WERI-Rb-1 (cell line): ENCODE measurements at regions not wholly inside any gene's neighbourhood (a gene's known extent, or its start where the extent isn't known, plus 50 kb on each side); places are given as distances from the start of the nearest gene placed in this dataset.

Experiments used
- DNase-seq: peaks from one replicate; pipeline ENCODE4 v3.0.0-alpha.2; 2020
- H3K27ac ChIP-seq: fragments of 250-450 bp; sonication (Bioruptor Pico); 2 replicates; pipeline ENCODE4 v1.5.1; 2020; ENCODE audit warnings: mild to moderate bottlenecking, moderate library complexity
- H3K27me3 ChIP-seq: fragments of 250-450 bp; sonication (Bioruptor Pico); 2 replicates; pipeline ENCODE4 v1.5.1; 2021; ENCODE audit warnings: mild to moderate bottlenecking, low read depth, moderate library complexity; ENCODE audit not compliant: insufficient read depth, severe bottlenecking
- H3K36me3 ChIP-seq: fragments of 250-450 bp; sonication (Bioruptor Pico); 2 replicates; pipeline ENCODE4 v1.5.1; 2020; ENCODE audit warnings: mild to moderate bottlenecking, moderate library complexity
- H3K4me3 ChIP-seq: 2 replicates; pipeline ENCODE4 v1.5.1; 2011; ENCODE audit warnings: low read depth, mild to moderate bottlenecking, control low read depth, low read length
- H3K9me3 ChIP-seq: fragments of 250-450 bp; sonication (Bioruptor Pico); 2 replicates; pipeline ENCODE4 v1.5.1; 2021; ENCODE audit warnings: mild to moderate bottlenecking, moderate library complexity; ENCODE audit not compliant: severe bottlenecking
- TF ChIP-seq, protein P1 (sequence below): IDR thresholded peaks from 2 replicates; pipeline ENCODE4 v1.5.1; 2011; ENCODE audit warnings: low read depth, mild to moderate bottlenecking, control low read depth, inconsistent platforms, low read length

DNA sequence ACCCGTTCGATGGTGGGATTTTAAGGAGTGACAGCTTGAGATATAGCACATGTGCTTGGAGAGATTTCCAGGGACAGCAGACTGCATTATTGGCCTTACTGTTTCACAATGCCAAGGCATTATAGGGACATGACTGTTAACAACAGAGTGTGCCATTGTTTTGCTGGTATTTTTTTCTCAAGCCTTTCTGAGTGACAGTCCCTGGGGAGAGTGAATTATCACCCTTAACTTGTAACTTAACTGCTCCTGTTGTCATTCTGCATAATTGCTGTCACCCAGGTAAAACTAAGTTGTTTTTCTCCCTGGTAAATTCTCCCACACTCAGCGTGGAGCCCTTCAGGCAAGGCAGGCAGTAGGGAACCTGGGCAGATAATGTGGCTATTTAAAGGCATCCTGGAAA, 989.2 kb upstream of the LCORL start:
- no peak overlapping the region for H3K27ac ChIP-seq
- TF ChIP-seq, protein P1, sequence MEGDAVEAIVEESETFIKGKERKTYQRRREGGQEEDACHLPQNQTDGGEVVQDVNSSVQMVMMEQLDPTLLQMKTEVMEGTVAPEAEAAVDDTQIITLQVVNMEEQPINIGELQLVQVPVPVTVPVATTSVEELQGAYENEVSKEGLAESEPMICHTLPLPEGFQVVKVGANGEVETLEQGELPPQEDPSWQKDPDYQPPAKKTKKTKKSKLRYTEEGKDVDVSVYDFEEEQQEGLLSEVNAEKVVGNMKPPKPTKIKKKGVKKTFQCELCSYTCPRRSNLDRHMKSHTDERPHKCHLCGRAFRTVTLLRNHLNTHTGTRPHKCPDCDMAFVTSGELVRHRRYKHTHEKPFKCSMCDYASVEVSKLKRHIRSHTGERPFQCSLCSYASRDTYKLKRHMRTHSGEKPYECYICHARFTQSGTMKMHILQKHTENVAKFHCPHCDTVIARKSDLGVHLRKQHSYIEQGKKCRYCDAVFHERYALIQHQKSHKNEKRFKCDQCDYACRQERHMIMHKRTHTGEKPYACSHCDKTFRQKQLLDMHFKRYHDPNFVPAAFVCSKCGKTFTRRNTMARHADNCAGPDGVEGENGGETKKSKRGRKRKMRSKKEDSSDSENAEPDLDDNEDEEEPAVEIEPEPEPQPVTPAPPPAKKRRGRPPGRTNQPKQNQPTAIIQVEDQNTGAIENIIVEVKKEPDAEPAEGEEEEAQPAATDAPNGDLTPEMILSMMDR, result no peak

DNA sequence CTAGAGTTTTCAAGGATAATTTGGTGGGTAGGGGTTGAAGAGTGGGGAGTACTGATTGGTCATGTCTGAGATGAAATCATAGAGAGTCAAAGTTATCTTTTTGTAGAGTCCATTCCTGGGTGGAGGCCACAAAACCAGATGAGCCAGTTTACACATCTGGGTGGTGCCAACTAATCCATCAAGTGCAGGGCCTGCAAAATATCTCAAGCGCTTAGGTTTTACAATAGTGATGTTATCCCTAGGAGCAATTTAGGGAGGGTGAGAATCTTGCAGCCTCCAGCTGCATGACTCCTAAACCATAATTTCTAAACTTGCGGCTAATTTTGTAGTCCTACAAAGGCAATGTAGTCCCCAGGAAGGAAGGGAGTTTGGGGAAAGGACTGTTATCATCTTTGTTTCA, 988.3 kb upstream of the LCORL start:
- TF ChIP-seq, protein P1, result no peak
- Histone ChIP-seq H3K9me3 (no peaks in the 10 kb centered on the region), H3K4me3 (no peak overlapping the region), H3K27ac (no peak overlapping the region), H3K36me3 (no peaks in the 10 kb centered on the region), H3K27me3 (no peaks in the 10 kb centered on the region)
- DNase-seq, result no peak

More for the DNA sequence above, 989.2 kb upstream of the LCORL start:
- Histone ChIP-seq H3K4me3 (no peak overlapping the region), H3K9me3 (no peaks in the 10 kb centered on the region), H3K27me3 (no peaks in the 10 kb centered on the region), H3K36me3 (no peaks in the 10 kb centered on the region)
- DNase-seq, result no peak

DNA sequence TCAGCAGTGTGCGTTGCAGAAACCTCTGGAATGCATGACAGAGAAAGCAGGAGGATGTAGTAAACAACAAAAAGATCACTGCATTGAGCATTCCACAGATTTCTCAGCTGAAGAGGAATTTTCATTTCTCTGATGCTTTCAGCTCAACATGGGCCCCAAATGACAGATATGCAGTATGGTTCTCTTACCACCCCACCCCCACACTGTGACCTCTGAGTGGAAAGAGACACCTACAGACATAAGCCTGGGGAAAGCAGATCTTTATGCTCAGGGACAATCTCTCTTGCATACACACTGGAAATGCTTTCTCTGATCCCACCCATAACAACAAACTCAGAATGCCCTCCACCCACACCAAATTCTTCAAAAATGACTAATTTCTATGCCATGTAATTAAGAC, 983.7 kb upstream of the LCORL start:
- TF ChIP-seq, protein P1, result no peak

DNA sequence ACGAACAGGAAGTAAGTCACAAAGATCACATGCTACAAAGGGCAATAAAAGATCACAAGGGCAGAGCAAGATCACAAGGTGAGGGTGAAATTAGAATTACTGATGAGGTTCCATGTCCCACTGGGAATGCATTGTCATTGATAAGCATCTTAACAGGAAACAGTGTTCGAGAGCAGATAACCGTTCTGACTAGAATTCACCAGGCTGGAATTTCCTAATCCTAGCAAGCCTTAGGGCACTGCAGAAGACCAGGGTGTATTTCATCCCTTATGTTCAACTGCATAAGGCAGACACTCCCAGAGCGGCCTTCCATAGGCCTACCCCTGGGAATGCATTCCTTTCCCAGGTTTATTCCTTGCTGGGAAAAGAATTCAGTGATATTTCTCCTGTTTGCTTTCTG, 980.6 kb upstream of the LCORL start:
- TF ChIP-seq, protein P1, result no peak
- DNase-seq, result no peak
- no peaks in the 10 kb centered on the region for H3K36me3 ChIP-seq
- H3K27me3 ChIP-seq, result no peaks in the 10 kb centered on the region
- H3K27ac ChIP-seq, result no peak overlapping the region
- H3K9me3 ChIP-seq, result no peaks in the 10 kb centered on the region
- no peak overlapping the region for H3K4me3 ChIP-seq

More for the DNA sequence above, 983.7 kb upstream of the LCORL start:
- Histone ChIP-seq H3K9me3 (no peaks in the 10 kb centered on the region), H3K27me3 (no peaks in the 10 kb centered on the region), H3K4me3 (no peak overlapping the region), H3K27ac (no peak overlapping the region), H3K36me3 (no peaks in the 10 kb centered on the region)
- DNase-seq, result no peak

DNA sequence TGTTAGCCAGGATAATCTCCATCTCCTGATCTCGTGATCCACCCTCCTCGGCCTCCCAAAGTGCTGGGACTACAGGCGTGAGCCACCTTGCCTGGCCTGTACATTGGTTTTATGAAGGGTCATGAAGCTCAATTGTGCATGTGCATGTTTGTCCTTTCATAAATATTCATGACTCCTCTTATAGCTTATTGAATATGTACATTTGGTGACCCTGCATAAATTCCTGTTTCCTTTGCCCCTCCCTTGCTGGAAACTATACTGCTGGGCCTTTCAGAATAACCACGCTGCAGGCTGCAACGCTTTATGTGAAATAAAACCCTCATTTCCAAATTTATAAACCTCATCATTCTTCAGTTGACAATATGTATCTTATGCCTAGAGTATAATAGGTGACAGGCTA, 978.0 kb upstream of the LCORL start:
- no peaks in the 10 kb centered on the region for H3K9me3 ChIP-seq
- H3K27ac ChIP-seq, result no peak overlapping the region
- DNase-seq, result no peak
- H3K27me3 ChIP-seq, result no peaks in the 10 kb centered on the region
- TF ChIP-seq, protein P1, result no peak
- no peak overlapping the region for H3K4me3 ChIP-seq
- H3K36me3 ChIP-seq, result no peaks in the 10 kb centered on the region

DNA sequence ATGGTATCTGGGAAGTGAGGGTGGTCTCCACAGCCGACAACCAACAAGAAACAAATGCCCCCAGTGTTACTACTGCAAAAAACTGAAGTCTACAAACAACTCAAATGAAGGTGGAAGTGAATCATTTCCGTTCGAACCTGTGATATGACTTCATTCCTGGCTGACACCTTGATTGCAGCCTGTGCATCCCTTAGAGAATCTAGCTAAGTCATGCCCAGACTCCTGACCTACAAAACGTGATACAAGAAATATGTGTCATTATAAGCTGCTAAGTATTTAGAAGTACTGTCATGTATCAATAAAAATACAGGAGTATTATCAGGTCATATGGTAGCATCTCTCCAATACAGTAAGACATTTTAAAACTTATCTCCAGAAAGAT, 959.7 kb upstream of the LCORL start:
- DNase-seq, result no peak
- Histone ChIP-seq H3K4me3 (no peak overlapping the region), H3K27ac (no peak overlapping the region), H3K36me3 (no peaks in the 10 kb centered on the region), H3K9me3 (no peaks in the 10 kb centered on the region), H3K27me3 (no peaks in the 10 kb centered on the region)
- TF ChIP-seq, protein P1, result no peak
